Muscle of back (tissue), 3 donors: ENCODE measurements at regions not wholly inside any gene's neighbourhood (a gene's known extent, or its start where the extent isn't known, plus 50 kb on each side); places are given as distances from the start of the nearest gene placed in this dataset.

Experiments
- DNase-seq, 3 donors: peaks; one replicate each; pipeline versions ENCODE4 v3.0.0 to v3.0.0-alpha.2; 2013

DNA sequence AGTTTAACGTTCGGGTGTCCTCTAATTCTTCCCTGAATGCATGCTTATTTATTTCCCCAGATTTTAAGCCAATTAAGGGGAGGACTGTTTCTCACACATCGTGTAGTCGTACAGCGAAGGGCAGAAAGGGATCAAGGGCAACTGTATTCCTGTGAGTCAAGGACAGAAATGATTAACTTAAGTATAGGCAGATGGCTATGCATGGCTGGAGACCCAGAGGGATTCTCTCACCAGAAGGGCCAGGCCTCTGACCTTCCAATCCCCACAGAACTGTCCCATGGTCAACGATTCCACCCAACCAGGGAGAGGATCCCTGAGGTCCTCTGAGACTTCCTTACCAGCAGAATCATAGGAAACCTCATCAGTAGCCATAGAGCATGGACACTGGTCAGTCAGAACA, 161.8 kb upstream of the MAP1B start:
- no peak for DNase-seq

DNA sequence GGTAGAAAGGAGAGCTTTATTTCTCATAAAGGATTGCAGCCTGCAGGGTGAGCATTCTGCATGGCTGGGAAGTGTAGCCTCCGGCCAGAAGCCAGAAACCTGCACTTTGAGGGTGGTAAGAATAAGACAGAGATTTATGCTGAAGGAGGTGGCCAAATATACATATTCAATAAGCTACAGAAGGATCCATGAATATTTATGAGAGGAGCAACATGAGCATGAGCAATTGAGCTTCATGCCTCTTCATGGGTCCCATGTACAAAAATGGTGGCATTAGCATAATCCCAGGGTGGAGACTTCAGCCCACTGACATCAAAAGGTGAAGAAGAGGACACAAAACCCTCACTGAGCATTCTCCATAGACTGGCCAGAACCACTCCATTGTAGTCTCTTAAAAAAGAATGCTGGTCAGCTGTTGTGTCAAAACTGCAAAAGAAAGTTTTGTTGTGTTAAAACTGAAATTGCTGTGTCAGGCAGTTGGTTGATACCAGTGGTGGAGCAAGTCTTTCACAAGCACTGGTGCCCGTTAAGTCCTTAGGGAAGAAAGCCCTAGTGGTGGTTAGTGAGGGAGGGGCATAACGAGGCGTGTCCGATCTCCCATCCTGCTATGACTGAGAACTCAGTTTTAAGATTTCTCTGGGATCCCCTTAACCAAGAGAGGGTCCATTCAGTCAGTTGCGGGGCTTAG, 160.8 kb upstream of the MAP1B start:
- no peak for DNase-seq

DNA sequence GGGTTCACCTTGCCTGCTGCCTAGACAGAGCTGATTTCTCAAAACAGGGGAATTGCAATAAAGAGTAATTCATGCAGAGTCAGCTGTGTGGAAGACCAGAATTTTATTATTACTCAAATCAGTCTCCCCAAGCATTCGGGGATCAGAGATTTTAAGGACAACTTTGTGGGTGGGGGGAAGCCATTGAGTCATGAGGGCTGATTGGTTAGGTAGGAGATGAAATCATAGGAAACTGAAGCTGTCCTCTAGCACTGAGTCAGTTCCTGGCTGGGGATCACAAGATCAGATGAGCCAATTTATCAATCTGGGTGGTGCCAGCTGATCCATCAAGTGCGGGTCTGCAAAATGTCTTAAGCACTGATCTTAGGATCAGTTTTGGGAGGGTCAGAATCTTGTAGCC, 159.1 kb upstream of the MAP1B start:
- DNase-seq, result no peak

DNA sequence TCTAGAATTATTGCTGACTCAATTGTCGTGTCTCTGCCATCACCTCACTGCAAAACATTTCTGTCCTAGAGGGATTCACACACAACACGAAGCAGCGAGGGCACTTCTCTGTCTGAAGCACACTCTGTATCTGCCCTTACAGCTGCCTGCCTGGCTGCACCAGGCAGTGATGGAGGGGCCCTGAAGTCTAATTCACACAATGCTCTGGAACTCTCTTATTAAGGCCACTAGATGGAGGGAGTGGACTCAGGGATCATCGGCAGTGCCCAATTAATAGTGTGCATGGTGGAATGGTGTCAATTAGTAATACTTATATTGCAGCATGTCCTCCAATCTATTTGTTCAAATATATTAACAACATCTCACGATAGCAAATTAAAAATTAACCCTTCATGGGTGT, 157.5 kb upstream of the MAP1B start:
- no peak for DNase-seq

DNA sequence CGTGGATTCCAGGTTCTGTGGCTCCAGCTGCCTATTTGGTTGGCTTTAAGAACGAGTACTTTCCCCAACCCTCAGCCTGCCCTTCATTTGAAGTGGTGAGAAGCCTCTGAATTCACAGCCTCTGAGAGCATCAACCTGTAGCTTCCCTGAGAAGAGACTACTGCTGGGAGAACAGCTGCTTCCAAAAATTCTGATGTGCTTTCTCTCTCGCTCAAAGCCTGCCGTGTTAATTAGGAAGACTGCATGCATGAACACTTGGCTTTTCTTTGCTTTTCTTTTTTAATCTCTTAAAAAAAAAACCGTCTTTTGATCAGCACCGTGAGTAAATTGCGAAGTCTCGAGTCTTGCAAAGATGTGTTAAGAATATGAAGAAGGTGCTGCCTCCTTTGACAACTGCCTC, 153.4 kb upstream of the MAP1B start:
- DNase-seq, result no peak

DNA sequence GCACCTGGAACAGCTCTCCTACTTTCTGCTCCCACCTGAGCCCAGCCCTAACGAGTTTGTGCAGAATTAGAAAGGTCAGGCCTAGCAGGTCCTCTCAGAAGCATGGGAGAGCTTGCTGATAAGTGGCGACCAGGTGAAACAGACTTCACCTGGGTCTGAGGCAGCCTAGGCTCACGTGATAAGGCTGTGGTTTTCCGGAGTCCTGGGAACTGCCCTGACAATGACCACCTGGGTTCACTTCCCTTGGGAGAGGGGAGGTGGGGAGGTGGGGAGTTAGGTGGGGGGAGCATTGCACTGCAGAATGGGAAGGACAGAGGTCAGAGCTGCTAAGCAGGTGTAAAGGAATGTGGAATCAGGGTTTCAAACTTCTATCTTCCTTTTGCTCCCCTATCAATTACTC, 152.9 kb upstream of the MAP1B start:
- no peak for DNase-seq

DNA sequence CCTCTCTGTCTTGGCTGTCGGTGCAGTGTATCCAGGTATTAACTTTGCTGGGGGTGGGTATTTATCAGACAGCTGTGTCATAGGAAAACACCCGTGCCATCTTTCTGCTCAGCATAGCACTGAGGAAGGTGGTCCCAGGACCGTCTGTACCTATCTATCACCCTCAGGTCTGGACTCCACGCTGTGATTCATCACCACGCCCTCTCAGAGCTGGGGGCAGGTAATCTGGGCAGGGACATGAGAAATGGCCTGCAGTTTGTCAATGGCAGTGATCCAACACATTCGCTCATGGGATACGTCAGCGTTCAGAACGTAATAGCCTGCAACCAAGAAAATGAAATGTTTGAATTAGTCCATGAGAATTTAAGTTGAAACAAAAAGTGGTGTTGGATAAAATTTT, 151.6 kb upstream of the MAP1B start:
- peak in 1 of 3 donors; percentile 19 for DNase-seq

DNA sequence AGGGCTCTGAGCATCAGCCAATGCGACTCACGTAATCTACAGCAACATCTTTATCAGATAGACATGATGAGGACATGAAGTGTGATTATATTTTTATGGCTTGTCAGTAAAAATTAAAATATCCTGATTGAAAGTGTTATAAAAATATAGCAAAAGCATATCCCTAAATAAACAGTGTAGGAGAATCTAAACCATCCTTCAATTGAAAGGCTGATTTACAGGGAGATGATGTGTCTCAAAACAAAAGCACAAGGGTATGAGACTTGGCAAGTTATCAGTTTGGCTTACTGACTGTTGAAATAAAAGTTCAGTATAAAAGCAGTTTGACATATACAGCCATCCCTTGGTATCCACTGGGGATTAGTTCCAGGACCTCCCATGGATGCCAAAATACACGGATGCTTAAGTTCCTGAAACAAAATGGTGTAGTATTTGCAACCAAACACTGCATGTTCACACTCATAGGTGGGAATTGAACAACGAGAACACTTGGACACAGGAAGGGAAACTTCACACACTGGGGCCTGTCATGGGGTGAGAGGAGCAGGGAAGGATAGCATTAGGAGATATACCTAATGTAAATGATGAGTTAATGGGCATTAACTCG, 149.9 kb upstream of the MAP1B start:
- peak in 1 of 3 donors; percentile 32 for DNase-seq

DNA sequence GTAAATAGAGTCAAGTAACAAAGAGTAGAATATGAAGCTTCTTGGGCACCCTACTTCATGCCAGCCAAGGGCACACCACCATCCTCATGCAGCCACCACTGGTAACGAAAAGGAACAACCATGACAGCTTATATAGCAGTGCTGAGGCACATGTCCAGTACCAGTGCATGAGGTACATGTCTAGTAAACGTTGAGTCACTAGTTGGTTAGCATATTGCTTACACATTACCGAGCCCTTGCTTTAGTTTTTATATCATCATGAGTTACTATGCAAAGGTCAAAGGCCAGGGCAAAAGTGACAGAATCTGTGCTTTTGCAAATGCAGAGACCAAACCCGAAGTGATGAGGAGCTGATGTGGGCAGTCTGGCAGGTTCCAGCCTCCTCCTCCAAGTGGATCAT, 147.1 kb upstream of the MAP1B start:
- no peak for DNase-seq

DNA sequence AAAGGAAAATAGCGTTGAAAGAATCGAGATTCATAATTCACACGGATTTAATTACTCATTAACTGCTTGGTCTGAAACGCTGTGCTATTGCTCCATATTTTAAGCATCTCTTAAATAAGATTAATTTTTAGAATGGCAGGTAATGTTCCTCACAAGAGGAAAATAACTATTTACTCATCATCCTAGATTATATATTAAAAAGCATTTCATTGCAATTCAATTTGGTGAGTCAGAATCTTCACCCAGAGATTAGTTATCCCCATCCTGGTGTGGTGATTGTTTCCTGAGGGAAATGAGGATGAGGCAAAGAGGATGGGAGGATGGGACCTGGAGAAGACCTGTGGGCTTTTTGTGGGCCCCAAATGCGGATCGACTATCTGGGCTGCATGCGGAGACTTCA, 145.5 kb upstream of the MAP1B start:
- DNase-seq, result no peak

DNA sequence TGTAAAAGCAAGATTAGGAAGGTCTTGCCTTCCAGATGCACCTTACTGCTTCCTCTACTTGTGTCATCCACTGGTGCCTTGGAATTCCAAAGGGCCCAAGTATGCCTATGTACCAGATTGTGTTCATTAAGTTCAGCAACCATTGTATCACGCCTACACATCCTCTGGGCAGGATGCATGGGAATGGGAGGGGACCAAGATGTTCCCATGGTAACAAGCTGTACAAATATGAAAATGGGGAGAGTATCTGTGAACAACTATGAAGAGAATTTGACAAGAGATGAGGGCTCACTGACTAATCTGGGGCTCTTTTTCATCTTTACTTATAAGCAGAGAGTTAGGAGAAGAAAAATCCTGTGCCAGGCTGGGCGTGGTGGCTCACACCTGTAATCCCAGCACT, 137.8 kb upstream of the MAP1B start:
- DNase-seq, result no peak

DNA sequence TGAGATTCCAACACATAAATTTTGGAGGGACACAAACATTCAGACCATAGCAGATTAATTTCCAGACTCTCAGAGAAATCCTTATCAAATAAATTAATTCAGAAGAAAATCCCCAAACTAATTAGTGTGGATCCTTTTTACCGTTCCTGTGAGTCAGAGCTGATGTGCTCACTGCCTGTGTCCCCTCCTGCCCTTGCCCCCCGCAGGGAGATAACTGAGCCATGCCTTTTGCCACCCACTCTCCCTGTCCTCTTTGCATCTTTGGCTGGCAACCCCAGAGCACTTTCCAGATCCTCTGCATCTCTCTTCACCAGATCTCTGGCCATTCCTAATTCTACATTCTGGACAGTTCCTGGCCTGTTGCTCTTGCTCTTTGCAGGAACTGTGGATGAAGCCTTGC, 135.4 kb upstream of the MAP1B start:
- DNase-seq, result no peak

DNA sequence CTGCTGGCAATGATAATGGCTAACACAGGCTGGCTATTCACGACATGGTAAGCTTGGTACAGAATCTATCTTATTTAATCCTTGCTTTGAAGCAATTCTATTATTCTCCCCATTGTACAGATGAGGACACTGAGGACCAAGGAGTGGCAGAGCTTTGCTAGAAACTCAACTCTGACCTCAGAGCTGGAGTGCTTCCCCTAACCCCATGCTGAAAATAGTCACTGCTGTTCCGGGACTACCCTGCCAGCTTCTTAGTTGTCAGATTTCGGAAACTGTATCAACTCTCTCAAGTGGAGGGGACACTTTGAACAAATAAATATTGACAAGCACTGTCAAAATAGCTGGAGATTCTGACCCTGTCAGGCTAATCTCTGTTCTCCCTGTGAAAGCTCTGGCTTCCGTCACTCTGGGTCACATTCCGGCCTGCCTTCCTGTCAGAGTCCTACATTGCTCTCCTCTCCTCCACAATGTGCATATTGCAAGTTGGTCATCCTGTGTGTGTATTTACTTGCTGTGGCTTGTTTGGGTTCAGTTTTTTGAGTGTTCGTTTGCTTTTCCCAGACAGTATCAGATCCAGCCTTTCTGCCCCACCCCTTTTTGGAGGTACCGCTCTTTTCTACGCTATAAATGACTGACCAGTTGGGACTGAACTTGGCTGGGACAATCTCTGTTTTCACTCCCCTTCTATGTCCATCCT, 134.3 kb upstream of the MAP1B start:
- no peak for DNase-seq

DNA sequence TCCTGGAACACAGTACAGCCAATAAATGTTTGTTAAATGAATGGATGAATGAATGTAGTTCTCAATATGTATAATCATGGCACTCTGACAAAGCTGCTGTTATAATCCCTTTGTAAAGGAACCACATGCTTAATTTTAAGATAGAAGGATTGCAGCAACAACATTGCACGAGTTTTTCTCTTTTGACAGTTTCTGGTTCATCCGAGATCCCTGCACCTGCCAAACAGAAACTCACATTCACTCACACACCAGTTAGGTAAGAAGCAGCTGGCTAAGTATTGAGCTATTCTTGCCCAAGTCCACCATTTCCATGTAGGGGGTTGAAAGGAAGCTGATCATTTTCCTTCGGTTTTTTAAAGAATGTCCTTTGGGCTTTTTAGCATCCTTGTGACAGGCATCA, 133.7 kb upstream of the MAP1B start:
- no peak for DNase-seq

DNA sequence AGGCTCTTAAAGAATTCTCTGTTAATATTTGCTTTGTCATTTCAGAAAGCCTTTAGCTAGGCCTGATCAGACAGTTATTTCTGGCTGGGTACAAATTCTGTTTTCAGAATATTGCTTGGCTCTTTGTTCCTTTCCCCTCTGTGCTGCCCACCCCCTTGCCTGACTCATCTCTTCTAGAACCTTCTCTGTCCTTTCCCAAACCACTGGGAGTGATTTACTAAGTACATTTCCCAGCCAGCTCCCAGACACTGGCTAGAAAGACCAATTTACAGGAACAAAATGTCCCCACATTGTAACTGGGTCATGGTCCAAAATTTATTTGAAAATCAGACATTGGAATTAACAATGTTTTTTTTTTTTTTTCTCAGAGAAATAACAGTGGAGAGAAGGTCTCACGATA, 133.1 kb upstream of the MAP1B start:
- no peak for DNase-seq

DNA sequence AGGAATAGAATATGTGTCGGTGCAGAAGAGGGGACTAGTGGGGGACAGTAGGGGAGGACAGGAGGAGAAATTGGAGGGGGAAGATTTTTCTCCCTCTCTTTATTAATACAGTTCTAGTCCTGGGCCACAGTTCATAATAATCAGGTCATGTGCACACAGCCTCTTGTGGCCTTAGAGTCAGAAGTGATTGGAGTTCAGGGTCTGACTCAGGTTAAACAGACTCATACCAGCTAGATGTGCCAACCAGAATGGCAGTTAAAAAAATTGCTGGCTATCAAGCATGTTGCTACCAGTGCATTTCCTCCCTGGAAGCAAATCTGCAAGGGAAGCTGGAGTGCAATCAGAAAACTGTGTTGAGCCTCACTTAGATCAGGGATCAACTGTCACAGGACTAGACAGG, 132.7 kb upstream of the MAP1B start:
- DNase-seq, result no peak

DNA sequence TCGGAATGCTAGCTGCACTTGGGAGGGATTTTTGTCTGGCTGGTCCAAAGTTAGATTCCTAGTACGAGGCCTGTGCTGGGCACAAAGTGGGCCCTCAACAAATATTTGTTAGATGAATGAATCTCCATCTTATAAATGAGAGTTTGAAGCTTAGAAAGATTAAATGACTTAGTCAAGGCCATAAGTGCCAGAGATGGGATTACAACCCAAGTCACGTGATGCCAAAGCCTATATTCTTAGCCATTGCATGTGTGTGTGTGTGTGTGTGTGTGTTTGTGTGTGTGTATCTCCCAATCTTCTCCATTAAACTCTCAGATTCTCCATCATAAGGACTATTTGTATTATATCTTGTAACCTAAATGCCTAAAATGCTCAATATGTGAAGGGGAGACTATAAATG, 130.8 kb upstream of the MAP1B start:
- no peak for DNase-seq

DNA sequence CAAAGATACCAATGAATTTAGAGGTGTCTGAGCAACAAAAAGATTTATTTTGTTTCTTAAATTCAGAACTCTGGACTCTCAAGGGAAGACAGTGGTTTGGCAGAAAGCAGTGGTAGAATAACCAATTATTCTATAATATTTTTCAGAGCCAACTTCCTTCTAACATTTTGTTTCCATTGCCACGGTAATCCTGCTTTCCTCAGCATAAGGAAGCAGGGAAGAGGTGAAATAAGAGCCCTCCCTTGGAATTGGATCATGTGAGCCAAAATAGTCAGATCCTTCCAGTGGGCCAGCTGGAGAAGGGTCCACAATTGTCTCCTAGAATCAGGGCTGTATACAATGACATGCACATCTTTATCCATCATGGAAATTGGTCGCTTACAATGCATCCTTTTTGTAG, 130.0 kb upstream of the MAP1B start:
- peak in 2 of 3 donors; percentile 30 to 67 for DNase-seq

DNA sequence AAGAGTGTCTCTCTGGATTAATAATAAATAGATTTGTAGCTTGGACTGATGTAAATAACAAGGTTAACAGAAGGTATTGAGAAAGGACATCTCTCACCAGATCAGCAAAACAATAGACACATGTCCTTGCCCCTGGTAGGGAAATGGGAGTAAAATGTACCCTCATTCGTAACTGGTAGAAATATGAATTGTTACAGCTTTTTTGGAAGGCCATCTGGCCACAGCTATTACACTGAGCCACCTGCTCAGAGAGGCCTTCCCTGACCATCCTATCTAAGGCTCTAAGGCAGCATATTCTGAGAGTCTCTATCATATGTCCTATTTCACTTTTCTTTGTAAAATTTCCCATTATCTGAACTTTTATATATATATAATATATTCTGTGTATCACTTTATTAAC, 129.1 kb upstream of the MAP1B start:
- no peak for DNase-seq

DNA sequence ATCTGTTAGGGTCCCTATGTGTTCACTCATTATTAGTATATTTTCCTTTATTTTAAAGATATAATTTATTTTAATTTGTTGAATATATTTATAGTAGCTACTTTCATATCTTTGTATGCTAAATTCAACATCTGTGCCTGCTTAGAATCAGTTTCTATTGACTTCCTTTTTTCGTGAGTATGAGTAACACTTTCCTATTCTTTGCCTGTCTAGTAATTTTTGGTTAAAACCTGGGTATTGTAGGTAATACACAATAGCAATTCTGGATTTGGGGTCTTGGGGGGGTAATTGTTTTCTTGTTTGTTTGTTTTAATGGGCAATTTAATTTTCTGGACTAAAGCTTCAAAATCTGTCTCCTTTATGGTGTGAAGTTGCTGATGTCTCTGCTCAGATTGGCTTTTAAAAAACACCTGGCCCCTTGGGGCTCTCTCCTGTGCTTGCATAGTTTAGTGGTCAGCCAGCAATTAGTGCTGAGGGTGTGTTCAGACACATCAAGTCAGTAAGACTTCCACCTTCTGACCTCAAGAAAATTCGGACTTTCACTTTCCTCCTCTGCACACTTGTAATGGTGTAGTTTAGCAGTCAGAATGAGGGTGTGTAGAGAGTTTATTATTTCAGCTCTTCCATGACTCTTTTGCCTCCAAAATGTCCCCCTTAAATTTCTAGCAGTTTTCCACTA, 124.4 kb upstream of the MAP1B start:
- no peak for DNase-seq

DNA sequence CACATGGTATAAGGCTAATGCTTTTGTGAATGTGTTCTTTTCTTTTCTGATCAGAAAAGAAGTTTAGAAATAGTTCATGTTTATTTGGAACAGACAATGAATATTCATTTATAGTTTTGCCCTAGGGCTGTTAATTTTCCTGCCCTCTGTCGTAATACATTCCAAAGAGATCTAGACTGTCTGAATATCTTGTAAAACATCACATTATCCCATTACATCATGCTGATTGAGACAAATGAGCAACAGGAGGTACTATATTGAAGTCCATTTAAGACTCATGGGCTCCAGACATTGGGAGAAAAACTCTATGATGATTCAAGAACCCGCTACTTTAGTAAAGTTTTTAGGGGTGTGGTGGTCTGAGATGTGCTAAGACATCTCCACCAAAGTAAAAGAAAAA, 121.2 kb upstream of the MAP1B start:
- DNase-seq, result no peak

DNA sequence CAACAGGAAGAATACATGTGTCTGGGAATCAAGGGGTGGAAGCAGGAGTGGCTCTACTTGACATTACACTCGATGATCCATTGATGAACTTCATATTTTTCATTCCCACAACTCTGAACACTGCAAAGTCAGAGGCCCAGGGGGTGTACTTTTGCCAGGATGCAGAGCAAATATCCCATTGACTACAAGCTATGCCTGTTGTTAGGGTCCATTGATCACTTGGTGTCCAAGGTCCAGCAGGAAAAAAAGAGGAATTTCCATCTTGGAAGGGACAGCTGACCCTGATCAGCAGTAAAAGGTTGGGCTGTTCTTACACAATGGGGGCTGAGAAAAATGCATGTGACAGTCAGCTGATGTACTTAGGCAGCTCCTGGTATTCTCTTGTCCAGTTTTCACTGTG, 118.5 kb upstream of the MAP1B start:
- DNase-seq, result no peak

DNA sequence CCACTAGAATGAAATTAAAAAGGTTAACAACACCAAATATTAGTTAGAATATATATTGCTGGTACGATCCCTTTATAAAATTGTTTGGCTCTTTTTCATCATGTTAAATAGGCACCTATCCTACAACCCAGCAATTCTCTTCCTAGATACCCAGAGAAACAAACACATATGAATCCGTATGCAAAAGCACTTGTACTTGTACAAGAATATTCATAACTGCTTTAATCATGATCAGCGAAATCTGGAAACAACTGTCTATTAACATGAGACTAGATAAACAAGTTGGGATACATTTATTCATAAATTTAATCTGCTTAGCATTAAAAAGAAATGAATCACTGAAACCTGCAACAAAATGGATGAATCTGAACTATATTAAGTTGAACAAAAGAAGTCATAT, 113.7 kb upstream of the MAP1B start:
- no peak for DNase-seq
